CD8-positive, alpha-beta memory T cell (primary cell): ENCODE measurements at regions not wholly inside any gene's neighbourhood (a gene's known extent, or its start where the extent isn't known, plus 50 kb on each side); places are given as distances from the start of the nearest gene placed in this dataset.
"Not testable (repeated sequence)": the region's sequence is repeated elsewhere in the genome, so short reads cannot be mapped to it uniquely, and the experiment has no call there.

ENCODE experiments used
- CTCF ChIA-PET: fragments of 350-600 bp; sonication (Branson Sonifier 250); formaldehyde crosslinking; loops from one replicate; lab custom pipeline; 2021; ENCODE audit warnings: antibody characterized with exemption; lab: Charles Lee
- POLR2A ChIA-PET: fragments of 350-600 bp; sonication (Branson Sonifier 250); formaldehyde crosslinking; loops from one replicate; lab custom pipeline; 2021; ENCODE audit warnings: antibody characterized with exemption; lab: Charles Lee
- DNase-seq, 5 donors: peaks; one replicate each; pipeline versions ENCODE4 v3.0.0 to v3.0.0-alpha.2; 2020 to 2022; ENCODE audit warnings: mixed read lengths in 1 of 5
- H3K27ac ChIP-seq: one replicate; pipeline ENCODE4 v1.7.0; 2013; ENCODE audit warnings: low read depth, mild to moderate bottlenecking, low read length, moderate library complexity
- H3K27me3 ChIP-seq: 2 replicates; pipeline ENCODE4 v1.7.0; 2013; ENCODE audit warnings: low read length, mild to moderate bottlenecking; ENCODE audit not compliant: insufficient read depth, poor library complexity, severe bottlenecking
- H3K36me3 ChIP-seq: 2 replicates; pipeline ENCODE4 v1.7.0; 2013; ENCODE audit warnings: mild to moderate bottlenecking, low read length, moderate library complexity; ENCODE audit not compliant: insufficient read depth
- H3K4me1 ChIP-seq: 2 replicates; pipeline ENCODE4 v1.7.0; 2013; ENCODE audit warnings: mild to moderate bottlenecking, low read length, moderate library complexity; ENCODE audit not compliant: insufficient read depth
- H3K4me3 ChIP-seq: 2 replicates; pipeline ENCODE4 v1.7.0; 2013; ENCODE audit warnings: mild to moderate bottlenecking, low read length
- H3K9me3 ChIP-seq: 2 replicates; pipeline ENCODE4 v1.7.0; 2013; ENCODE audit warnings: mild to moderate bottlenecking, low read length
- H3K27ac Mint-ChIP-seq, 8 donors: one replicate each; pipeline ENCODE4 v1.8.0; 2020 to 2021; ENCODE audit warnings: mixed read lengths in 8 of 8, mild to moderate bottlenecking in 6 of 8, inconsistent platforms in 3 of 8, moderate library complexity in 3 of 8
- H3K27me3 Mint-ChIP-seq, 2 donors: one replicate each; pipeline ENCODE4 v1.8.0; 2020 to 2021; ENCODE audit warnings: mixed read lengths in 2 of 2, mild to moderate bottlenecking in 1 of 2, moderate library complexity in 1 of 2
- H3K36me3 Mint-ChIP-seq, 3 donors: one replicate each; pipeline ENCODE4 v1.8.0; 2020 to 2021; ENCODE audit warnings: mixed read lengths in 3 of 3, inconsistent platforms in 1 of 3, mild to moderate bottlenecking in 1 of 3
- H3K4me1 Mint-ChIP-seq, 3 donors: one replicate each; pipeline ENCODE4 v1.8.0; 2020 to 2021; ENCODE audit warnings: mixed read lengths in 3 of 3, inconsistent platforms in 1 of 3, mild to moderate bottlenecking in 1 of 3
- H3K4me3 Mint-ChIP-seq, 7 donors: one replicate each; pipeline ENCODE4 v1.8.0; 2020 to 2021; ENCODE audit warnings: mixed read lengths in 7 of 7, mild to moderate bottlenecking in 6 of 7, moderate library complexity in 4 of 7, inconsistent platforms in 2 of 7
- H3K9me3 Mint-ChIP-seq, 5 donors: one replicate each; pipeline ENCODE4 v1.8.0; 2020 to 2022; ENCODE audit warnings: mixed read lengths in 5 of 5, mild to moderate bottlenecking in 3 of 5, moderate library complexity in 2 of 5, inconsistent platforms in 1 of 5

- Mint-ChIP-seq H3K4me1 (no peaks in the 10 kb centered on the region), H3K9me3 (peaks cover 0 to 2% (median 0%) of the 10 kb centered on the region in 5 donors), H3K36me3 (no peaks in the 10 kb centered on the region), H3K4me3 (no peak overlapping the region), H3K27ac (no peak overlapping the region), H3K27me3 (no peaks in the 10 kb centered on the region)
- Histone ChIP-seq H3K27me3 (no peaks in the 10 kb centered on the region), H3K9me3 (no peaks in the 10 kb centered on the region), H3K27ac (no peak overlapping the region), H3K4me3 (no peak overlapping the region), H3K4me1 (no peaks in the 10 kb centered on the region), H3K36me3 (no peaks in the 10 kb centered on the region)
- CTCF ChIA-PET = no interaction called here
- no peak for DNase-seq
- POLR2A ChIA-PET = no interaction called here
These were observed 521.0 kb upstream of the CHD1 start for GRCh38 chr5:99449786-99450185.

GRCh38 chr5:99445805-99446204, 517.0 kb upstream of the CHD1 start:
- H3K27ac ChIP-seq = no peak overlapping the region
- peaks cover 0 to 2% (median 0%) of the 10 kb centered on the region in 5 donors for H3K9me3 Mint-ChIP-seq
- H3K4me1 Mint-ChIP-seq = no peaks in the 10 kb centered on the region
- no peak for DNase-seq
- H3K4me1 ChIP-seq = no peaks in the 10 kb centered on the region
- H3K9me3 ChIP-seq = no peaks in the 10 kb centered on the region
- no peaks in the 10 kb centered on the region for H3K36me3 Mint-ChIP-seq
- no peak overlapping the region for H3K27ac Mint-ChIP-seq
- H3K36me3 ChIP-seq = no peaks in the 10 kb centered on the region
- no peaks in the 10 kb centered on the region for H3K27me3 ChIP-seq
- no peaks in the 10 kb centered on the region for H3K27me3 Mint-ChIP-seq
- ChIA-PET POLR2A (no interaction called here), CTCF (no interaction called here)
- H3K4me3 ChIP-seq = no peak overlapping the region
- H3K4me3 Mint-ChIP-seq = no peak overlapping the region

- POLR2A ChIA-PET = no interaction called here
- no peak overlapping the region for H3K4me3 Mint-ChIP-seq
- Histone ChIP-seq H3K27me3 (no peaks in the 10 kb centered on the region), H3K4me1 (no peaks in the 10 kb centered on the region), H3K9me3 (no peaks in the 10 kb centered on the region), H3K27ac (no peak overlapping the region), H3K36me3 (no peaks in the 10 kb centered on the region), H3K4me3 (no peak overlapping the region)
- no peaks in the 10 kb centered on the region for H3K27me3 Mint-ChIP-seq
- no peak for DNase-seq
- CTCF ChIA-PET = no interaction called here
- H3K9me3 Mint-ChIP-seq = peaks cover 0 to 2% (median 0%) of the 10 kb centered on the region in 5 donors
- H3K4me1 Mint-ChIP-seq = no peaks in the 10 kb centered on the region
- H3K27ac Mint-ChIP-seq = no peak overlapping the region
- H3K36me3 Mint-ChIP-seq = no peaks in the 10 kb centered on the region
These were observed 512.4 kb upstream of the CHD1 start for GRCh38 chr5:99441235-99441634.

- no peak overlapping the region for H3K4me3 ChIP-seq
- no peaks in the 10 kb centered on the region for H3K27me3 ChIP-seq
- H3K27ac ChIP-seq = no peak overlapping the region
- ChIA-PET CTCF (no interaction called here), POLR2A (no interaction called here)
- Mint-ChIP-seq H3K4me3 (no peak overlapping the region), H3K9me3 (peaks cover 0 to 2% (median 0%) of the 10 kb centered on the region in 5 donors), H3K27ac (no peak overlapping the region), H3K27me3 (no peaks in the 10 kb centered on the region), H3K4me1 (no peaks in the 10 kb centered on the region), H3K36me3 (no peaks in the 10 kb centered on the region)
- no peaks in the 10 kb centered on the region for H3K4me1 ChIP-seq
- H3K36me3 ChIP-seq = no peaks in the 10 kb centered on the region
- no peak for DNase-seq
- H3K9me3 ChIP-seq = no peaks in the 10 kb centered on the region
These were observed 509.8 kb upstream of the CHD1 start for GRCh38 chr5:99438619-99439018.

- Histone ChIP-seq H3K9me3 (no peaks in the 10 kb centered on the region), H3K4me3 (no peak overlapping the region), H3K36me3 (no peaks in the 10 kb centered on the region), H3K27ac (no peak overlapping the region), H3K27me3 (no peaks in the 10 kb centered on the region), H3K4me1 (no peaks in the 10 kb centered on the region)
- no peaks in the 10 kb centered on the region for H3K36me3 Mint-ChIP-seq
- H3K27me3 Mint-ChIP-seq = no peaks in the 10 kb centered on the region
- DNase-seq = no peak
- no peak overlapping the region for H3K4me3 Mint-ChIP-seq
- no peak overlapping the region for H3K27ac Mint-ChIP-seq
- no peaks in the 10 kb centered on the region for H3K4me1 Mint-ChIP-seq
- peaks cover 0 to 2% (median 0%) of the 10 kb centered on the region in 5 donors for H3K9me3 Mint-ChIP-seq
- ChIA-PET CTCF (no interaction called here), POLR2A (no interaction called here)
These were observed 509.2 kb upstream of the CHD1 start for GRCh38 chr5:99437986-99438385.

- H3K27me3 Mint-ChIP-seq, H3K36me3 Mint-ChIP-seq, H3K27me3 ChIP-seq, POLR2A ChIA-PET, H3K27ac Mint-ChIP-seq, H3K27ac ChIP-seq, DNase-seq, H3K9me3 ChIP-seq, CTCF ChIA-PET, H3K4me1 ChIP-seq, H3K4me3 Mint-ChIP-seq, H3K4me3 ChIP-seq, H3K36me3 ChIP-seq, H3K9me3 Mint-ChIP-seq, H3K4me1 Mint-ChIP-seq: not testable (repeated sequence)
These were observed 494.6 kb upstream of the CHD1 start for GRCh38 chr5:99423396-99423795.

GRCh38 chr5:99418640-99419039, 489.8 kb upstream of the CHD1 start:
- H3K9me3 Mint-ChIP-seq, H3K27me3 ChIP-seq, H3K4me3 ChIP-seq, H3K9me3 ChIP-seq, H3K27ac ChIP-seq, DNase-seq, H3K4me1 ChIP-seq, H3K27ac Mint-ChIP-seq, H3K36me3 Mint-ChIP-seq, H3K36me3 ChIP-seq, H3K4me1 Mint-ChIP-seq, CTCF ChIA-PET, POLR2A ChIA-PET, H3K4me3 Mint-ChIP-seq, H3K27me3 Mint-ChIP-seq: not testable (repeated sequence)

- H3K9me3 ChIP-seq, POLR2A ChIA-PET, H3K4me3 ChIP-seq, H3K27me3 ChIP-seq, H3K4me3 Mint-ChIP-seq, DNase-seq, H3K4me1 Mint-ChIP-seq, H3K36me3 ChIP-seq, H3K27ac Mint-ChIP-seq, H3K4me1 ChIP-seq, H3K9me3 Mint-ChIP-seq, H3K27me3 Mint-ChIP-seq, CTCF ChIA-PET, H3K36me3 Mint-ChIP-seq, H3K27ac ChIP-seq: not testable (repeated sequence)
These were observed 481.6 kb upstream of the CHD1 start for GRCh38 chr5:99410386-99410785.

GRCh38 chr5:99404764-99405302, 476.0 kb upstream of the CHD1 start:
- CTCF ChIA-PET, H3K27ac Mint-ChIP-seq: not testable (repeated sequence)

More at GRCh38 chr5:99404764-99405302, 476.0 kb upstream of the CHD1 start:
- H3K27ac ChIP-seq, POLR2A ChIA-PET, H3K4me3 ChIP-seq, H3K4me1 Mint-ChIP-seq, H3K36me3 ChIP-seq, H3K9me3 ChIP-seq, DNase-seq, H3K27me3 Mint-ChIP-seq, H3K36me3 Mint-ChIP-seq, H3K4me3 Mint-ChIP-seq, H3K9me3 Mint-ChIP-seq, H3K27me3 ChIP-seq, H3K4me1 ChIP-seq: not testable (repeated sequence)
